Type B pancreatic cell (in vitro differentiated cells): ENCODE measurements at regions not wholly inside any gene's neighbourhood (a gene's known extent, or its start where the extent isn't known, plus 50 kb on each side); places are given as distances from the start of the nearest gene placed in this dataset.

Experiments
- DNase-seq: peaks from one replicate; pipeline ENCODE4 v3.0.0; 2021; ENCODE audit warnings: mixed read lengths; ENCODE audit not compliant: unreplicated experiment; ENCODE audit errors: extremely low spot score
- H3K27ac Mint-ChIP-seq: 2 replicates; pipeline ENCODE4 v1.8.0; 2021; ENCODE audit warnings: mild to moderate bottlenecking, mixed read lengths
- H3K27me3 Mint-ChIP-seq: 2 replicates; pipeline ENCODE4 v1.8.0; 2021; ENCODE audit warnings: mixed read lengths
- H3K36me3 Mint-ChIP-seq: 2 replicates; pipeline ENCODE4 v1.8.0; 2021; ENCODE audit warnings: mixed read lengths
- H3K4me1 Mint-ChIP-seq: one replicate; pipeline ENCODE4 v1.8.0; 2021; ENCODE audit warnings: mixed read lengths; ENCODE audit not compliant: unreplicated experiment
- H3K4me3 Mint-ChIP-seq: 2 replicates; pipeline ENCODE4 v1.8.0; 2021; ENCODE audit warnings: mild to moderate bottlenecking, mixed read lengths
- H3K9me3 Mint-ChIP-seq: 2 replicates; pipeline ENCODE4 v1.8.0; 2021; ENCODE audit warnings: mixed read lengths
- CTCF ChIP-seq: fragments of 200-600 bp; sonication (generic); conservative IDR thresholded peaks from 2 replicates; pipeline ENCODE4 v1.5.0; 2021; ENCODE audit warnings: antibody characterized with exemption, mild to moderate bottlenecking

- DNase-seq, result no peak
Measured at GRCh38 chrX:142076633-142077032, 128.5 kb downstream of the MAGEC2 start.

GRCh38 chrX:142068365-142068764 lies 136.7 kb downstream of the MAGEC2 start:
- no peak for TF ChIP-seq CTCF

More at GRCh38 chrX:142076633-142077032, 128.5 kb downstream of the MAGEC2 start:
- Mint-ChIP-seq H3K27ac (no peak overlapping the region), H3K4me1 (no peaks in the 10 kb centered on the region), H3K9me3 (peaks cover 5% of the 10 kb centered on the region), H3K36me3 (no peaks in the 10 kb centered on the region), H3K27me3 (no peaks in the 10 kb centered on the region), H3K4me3 (no peak overlapping the region)
- no peak for TF ChIP-seq CTCF

GRCh38 chrX:142060191-142060590 lies 144.9 kb downstream of the MAGEC2 start:
- Mint-ChIP-seq H3K4me3 (no peak overlapping the region), H3K27ac (no peak overlapping the region), H3K4me1 (no peaks in the 10 kb centered on the region), H3K36me3 (no peaks in the 10 kb centered on the region), H3K27me3 (no peaks in the 10 kb centered on the region), H3K9me3 (no peaks in the 10 kb centered on the region)
- TF ChIP-seq CTCF, result no peak
- DNase-seq, result no peak

More at GRCh38 chrX:142068365-142068764, 136.7 kb downstream of the MAGEC2 start:
- Mint-ChIP-seq H3K27ac (no peak overlapping the region), H3K4me3 (no peak overlapping the region), H3K4me1 (no peaks in the 10 kb centered on the region), H3K27me3 (no peaks in the 10 kb centered on the region), H3K9me3 (no peaks in the 10 kb centered on the region), H3K36me3 (no peaks in the 10 kb centered on the region)
- no peak for DNase-seq

DNA sequence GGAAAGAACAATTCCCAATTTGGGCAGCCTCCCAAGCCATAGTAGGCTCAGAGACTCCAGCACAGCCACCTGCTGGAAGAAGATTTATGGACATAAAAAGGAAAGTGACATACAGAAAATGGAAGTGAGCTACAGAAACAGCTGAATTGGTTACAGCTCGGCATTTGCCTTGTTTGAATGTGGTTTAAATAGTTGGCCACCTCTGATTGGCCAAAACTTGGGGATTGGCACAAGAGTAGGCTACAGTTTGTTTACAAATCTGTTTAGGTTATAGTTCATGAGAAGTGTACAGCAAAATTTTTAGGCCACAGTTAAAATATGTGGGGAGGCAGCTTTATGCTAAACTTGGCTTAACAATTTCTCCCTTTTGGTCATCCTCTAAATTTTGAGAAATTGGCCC lies 150.4 kb downstream of the MAGEC1 start:
- no peak overlapping the region for H3K4me3 Mint-ChIP-seq
- H3K27ac Mint-ChIP-seq, result no peak overlapping the region
- TF ChIP-seq CTCF, result no peak
- H3K9me3 Mint-ChIP-seq, result no peaks in the 10 kb centered on the region
- no peak for DNase-seq
- H3K27me3 Mint-ChIP-seq, result no peaks in the 10 kb centered on the region
- no peaks in the 10 kb centered on the region for H3K36me3 Mint-ChIP-seq
- H3K4me1 Mint-ChIP-seq, result no peaks in the 10 kb centered on the region

GRCh38 chrX:142052238-142052637 lies 148.5 kb downstream of the MAGEC1 start:
- Mint-ChIP-seq H3K4me1 (no peaks in the 10 kb centered on the region), H3K9me3 (no peaks in the 10 kb centered on the region), H3K27me3 (no peaks in the 10 kb centered on the region), H3K4me3 (no peak overlapping the region), H3K27ac (no peak overlapping the region), H3K36me3 (no peaks in the 10 kb centered on the region)
- no peak for DNase-seq
- TF ChIP-seq CTCF, result no peak

DNA sequence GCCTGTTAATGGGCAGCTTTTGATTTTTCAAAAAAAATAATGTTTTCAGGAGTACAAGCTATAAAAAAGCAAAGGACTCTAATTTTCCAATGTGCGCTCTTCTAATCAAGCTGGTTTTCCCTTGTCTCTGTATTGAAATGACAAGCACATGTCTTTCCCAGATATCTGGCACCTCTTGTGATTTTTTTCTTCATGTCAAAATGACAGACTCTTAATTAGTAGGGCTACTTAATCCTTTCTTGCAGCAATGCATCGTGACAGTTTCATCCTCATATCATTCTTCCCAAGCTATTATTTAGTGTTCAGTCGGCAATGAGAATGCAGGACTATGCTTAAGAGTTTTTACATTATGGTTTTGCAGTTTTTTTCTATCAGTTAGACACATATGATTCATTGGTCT lies 139.5 kb downstream of the MAGEC1 start:
- Mint-ChIP-seq H3K27me3 (no peaks in the 10 kb centered on the region), H3K27ac (no peak overlapping the region), H3K4me3 (no peak overlapping the region), H3K4me1 (no peaks in the 10 kb centered on the region), H3K36me3 (no peaks in the 10 kb centered on the region), H3K9me3 (peaks cover 5% of the 10 kb centered on the region)
- DNase-seq, result no peak
- no peak for TF ChIP-seq CTCF
